Activated CD4-positive, alpha-beta T cell treated with anti-CD3 and anti-CD28 coated beads, Interleukin-2, amount 50 U/mL, for 1 hour (primary cell): ENCODE measurements at regions not wholly inside any gene's neighbourhood (a gene's known extent, or its start where the extent isn't known, plus 50 kb on each side); places are given as distances from the start of the nearest gene placed in this dataset.

Source experiments
- DNase-seq: peaks from one replicate; pipeline ENCODE4 v3.0.0-alpha.2; 2020

DNA sequence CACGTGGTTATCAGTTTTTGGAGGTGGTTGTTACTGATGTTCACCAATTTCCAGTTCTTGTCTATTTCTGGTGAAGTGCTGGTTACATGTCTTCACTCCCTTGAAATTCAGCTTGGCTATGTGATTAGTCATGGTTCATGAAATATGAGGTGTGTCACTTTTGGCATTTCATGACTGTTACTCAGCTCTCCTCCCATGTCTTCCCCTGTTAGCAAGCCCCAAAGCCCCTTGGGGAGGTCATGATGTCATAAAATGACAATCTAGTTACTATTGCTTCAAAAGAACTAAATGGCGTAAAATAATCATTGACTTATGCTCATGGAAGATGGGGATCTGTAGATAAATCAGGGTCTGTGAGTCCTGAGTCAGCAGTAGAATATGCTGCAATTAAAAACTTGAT lies 425.1 kb downstream of the SETD4 start:
- DNase-seq, result no peak

DNA sequence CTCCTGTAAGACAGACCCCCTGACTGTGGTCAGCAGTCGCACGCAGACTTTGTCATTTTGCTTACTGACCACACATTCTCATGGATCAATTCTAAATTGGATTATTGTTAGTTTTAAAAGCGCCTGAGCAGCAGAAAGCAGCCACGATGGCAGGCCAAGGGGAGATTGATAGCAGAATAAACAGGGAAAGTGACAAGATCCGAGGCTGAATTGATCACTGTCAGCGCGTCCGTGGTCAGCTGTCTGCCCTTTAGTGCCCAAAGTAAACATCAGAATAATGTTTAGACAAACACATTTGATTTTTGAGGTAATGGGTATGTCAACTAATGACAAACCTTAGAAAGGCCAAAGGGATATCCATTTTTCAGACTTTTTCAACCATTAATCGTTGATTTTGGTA lies 426.8 kb downstream of the SETD4 start:
- DNase-seq, result no peak

GRCh38 chr21:35632711-35633110 lies 427.6 kb downstream of the SETD4 start:
- no peak for DNase-seq

DNA sequence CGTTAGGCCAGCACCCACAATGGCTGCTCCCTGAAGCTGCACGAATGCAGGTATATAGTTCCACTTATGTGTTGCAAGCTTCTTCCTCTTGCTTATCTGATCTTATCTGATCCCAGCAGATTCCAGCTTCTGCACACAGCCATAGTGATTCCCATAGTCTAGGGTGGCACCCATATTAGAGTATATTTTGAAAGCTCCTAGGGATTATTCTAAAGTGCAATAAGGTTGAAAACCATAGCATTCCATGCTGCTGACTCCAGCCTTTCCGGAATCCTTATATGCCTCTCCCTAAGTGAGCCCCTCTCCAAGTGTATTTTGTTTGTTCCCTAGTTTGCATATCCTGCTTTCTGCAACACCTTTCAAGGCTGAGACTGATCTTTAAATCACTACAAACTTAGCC lies 432.0 kb downstream of the SETD4 start:
- no peak for DNase-seq

GRCh38 chr21:35627462-35627861 lies 432.9 kb downstream of the SETD4 start:
- no peak for DNase-seq

DNA sequence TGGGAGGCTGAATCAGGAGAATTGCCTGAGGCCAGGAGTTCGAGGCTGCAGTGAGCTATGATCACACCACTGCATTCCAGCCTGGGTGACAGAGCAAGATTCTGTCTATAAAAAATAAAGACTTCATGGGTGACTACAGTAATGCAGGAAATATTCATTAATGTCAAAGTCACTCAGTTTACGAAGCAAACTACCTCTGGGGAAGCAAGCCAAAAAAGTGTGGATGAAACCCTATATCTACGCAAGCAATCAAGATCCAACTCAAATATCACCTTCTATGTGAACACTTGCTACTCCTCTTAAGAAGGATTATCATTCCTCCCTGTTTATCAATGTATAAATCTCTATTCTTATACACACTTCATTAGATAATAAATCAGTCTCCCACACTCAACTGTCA lies 434.8 kb downstream of the SETD4 start:
- no peak for DNase-seq

GRCh38 chr21:35624901-35625300 lies 435.4 kb downstream of the SETD4 start:
- no peak for DNase-seq

- DNase-seq, result no peak
Measured at GRCh38 chr21:35622612-35623011, 437.7 kb downstream of the SETD4 start.

GRCh38 chr21:35619184-35619583 lies 441.1 kb downstream of the SETD4 start:
- no peak for DNase-seq

- DNase-seq, result no peak
Measured at GRCh38 chr21:35617491-35617890, 442.8 kb downstream of the SETD4 start.

DNA sequence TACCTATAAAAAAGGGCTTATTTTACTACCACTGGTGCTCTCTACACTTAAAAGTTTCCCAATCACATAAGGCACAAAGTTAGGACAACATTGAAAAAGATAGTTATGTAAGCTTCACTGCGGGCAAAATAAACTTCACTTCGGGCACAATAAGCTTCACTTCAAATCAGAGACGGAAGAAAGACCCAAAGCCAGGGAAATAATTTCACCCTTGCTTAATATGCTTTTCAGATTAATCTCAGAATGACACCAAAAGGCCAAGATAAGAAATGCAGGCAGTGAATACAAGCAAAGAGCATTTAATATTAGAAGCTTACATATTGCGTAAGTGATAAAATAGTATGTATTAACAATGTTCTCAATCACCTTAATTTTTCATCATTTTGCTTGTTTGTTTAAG lies 444.2 kb downstream of the SETD4 start:
- DNase-seq, result no peak

DNA sequence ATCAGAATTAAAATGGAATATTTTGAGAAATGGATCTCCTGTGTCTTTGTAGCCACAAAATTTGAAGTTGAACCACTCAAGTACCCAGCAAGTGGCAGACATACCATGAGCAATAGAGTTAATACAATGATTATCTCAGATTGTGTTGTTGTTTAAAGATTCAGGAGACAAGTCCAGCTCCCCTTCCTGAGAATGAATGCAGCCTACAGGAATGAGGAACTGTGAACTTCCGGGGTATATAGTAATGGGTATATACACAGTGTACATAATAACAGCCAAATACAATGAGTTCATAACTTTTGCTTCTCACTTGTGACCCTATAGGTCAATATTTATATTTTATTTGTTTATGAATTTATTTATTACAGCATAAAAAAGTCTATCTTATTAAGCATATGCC lies 445.0 kb downstream of the SETD4 start:
- DNase-seq, result no peak

- no peak for DNase-seq
Measured at GRCh38 chr21:35614396-35614921, 445.9 kb downstream of the SETD4 start.

GRCh38 chr21:35611708-35612132 lies 448.6 kb downstream of the SETD4 start:
- no peak for DNase-seq

DNA sequence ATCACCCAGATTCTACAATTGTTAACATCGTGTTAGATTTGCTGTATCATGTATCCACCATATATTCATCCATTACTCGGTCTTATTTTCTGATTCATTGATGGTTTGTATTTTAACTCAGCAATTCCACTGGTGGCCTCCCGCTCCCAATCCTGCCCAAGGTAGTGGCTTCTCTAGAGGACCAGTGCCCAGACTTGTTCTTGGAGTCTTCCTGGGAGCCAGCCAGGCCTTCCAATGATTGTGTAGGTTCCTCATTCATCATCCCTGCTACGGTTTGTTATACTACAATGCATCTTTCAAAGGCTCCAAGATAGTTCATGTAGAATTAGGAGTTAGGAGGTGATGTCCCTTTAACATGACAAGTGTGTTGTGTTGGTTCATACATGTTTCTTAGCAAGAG lies 451.1 kb downstream of the SETD4 start:
- DNase-seq, result no peak

GRCh38 chr21:35607406-35607805 lies 452.9 kb downstream of the SETD4 start:
- DNase-seq, result no peak

DNA sequence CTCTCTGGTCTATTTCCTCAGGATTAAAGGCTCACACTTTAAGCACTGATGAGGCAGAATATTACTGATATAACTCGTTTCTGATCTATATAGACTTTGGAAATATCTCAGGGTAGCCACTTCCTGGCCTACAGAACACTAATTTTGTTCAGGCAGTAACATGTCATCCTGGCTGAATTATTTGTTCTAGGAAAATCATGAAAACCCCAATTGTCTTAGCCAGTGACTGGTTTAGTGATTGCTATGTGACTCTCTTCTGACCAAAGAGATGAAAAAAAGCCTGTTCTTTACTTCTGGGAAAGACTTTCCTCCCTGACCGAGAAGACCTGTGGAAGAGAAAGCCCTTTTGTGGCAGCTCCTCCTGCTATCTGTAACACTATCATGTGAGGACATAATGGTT lies 453.7 kb downstream of the SETD4 start:
- no peak for DNase-seq

DNA sequence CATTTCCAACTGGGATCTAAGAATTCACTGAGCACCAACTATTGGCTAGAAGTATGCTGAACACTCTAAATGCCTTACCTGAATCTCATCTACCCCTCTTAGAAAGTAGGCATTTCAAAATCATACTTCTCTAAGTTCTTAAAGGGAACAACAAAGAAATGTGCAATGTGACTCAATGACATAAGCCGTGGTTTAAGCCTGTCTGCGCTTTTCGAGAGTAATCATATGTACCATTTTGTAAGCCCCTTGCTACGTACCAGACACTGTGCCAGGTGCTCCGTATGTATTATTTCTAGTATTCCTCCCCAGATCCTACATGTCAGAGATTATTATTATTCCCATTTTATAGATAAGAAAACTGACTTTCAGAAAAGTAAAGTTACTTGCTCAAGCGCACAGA lies 454.2 kb downstream of the SETD4 start:
- DNase-seq, result no peak

DNA sequence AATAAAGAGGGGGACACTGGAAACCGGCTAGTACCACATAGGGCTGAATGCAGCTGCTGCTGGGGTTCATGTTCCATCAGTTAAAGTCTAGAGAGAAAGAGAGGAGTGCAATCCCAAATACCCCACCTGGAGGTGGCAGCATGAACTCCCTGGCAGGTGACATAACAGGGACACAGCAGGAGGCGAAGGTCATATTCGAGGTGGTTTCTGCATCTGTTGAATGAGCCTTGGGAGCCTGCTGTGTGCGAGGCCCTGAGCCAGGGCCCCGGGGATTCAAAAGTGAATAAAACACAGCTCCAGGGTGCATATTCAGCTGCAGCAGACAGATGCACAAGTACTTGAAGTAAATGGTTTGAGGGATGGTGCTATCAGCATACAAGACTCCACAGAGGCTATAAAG lies 456.8 kb downstream of the SETD4 start:
- DNase-seq, result no peak

GRCh38 chr21:35602811-35603362 lies 457.4 kb downstream of the SETD4 start:
- no peak for DNase-seq

DNA sequence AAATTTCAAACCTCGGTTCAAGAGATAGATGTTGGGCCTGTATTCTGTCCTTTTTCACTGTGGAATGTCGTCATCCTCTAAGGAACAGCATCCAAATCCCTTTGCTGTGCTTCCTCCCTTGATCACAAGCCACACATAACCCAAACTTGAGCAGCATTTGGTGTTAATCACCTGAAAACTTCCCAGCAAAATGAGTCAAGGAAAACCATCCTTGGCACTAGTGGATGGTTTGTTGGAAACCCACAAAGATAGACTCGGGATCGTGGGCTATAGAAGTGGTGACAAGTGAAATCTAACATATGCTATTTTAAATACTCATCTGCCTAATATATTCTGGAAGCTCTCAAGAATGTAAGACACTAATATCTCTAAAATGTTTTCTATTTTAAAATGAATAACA lies 459.1 kb downstream of the SETD4 start:
- DNase-seq, result no peak

GRCh38 chr21:35599164-35599563 lies 461.2 kb downstream of the SETD4 start:
- no peak for DNase-seq

GRCh38 chr21:35597750-35598339 lies 462.5 kb downstream of the SETD4 start:
- no peak for DNase-seq

DNA sequence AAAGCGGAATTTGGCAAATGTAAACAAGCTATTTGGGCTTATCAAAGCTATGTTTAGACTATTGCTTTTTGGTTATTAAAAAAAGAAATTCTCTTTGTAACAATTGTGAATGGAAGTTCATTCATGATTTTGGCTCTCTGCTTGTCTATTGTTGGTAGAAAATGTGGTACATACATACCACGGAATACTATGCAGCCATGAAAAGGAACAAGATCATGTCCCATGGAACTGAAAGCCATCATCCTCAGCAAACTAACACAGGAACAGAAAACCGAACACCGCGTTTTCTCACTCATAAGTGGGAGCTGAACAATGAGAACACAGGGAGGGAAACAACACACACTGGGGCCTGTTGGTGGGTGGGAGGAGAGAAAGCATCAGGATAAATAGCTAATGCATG lies 465.4 kb downstream of the SETD4 start:
- DNase-seq, result no peak

DNA sequence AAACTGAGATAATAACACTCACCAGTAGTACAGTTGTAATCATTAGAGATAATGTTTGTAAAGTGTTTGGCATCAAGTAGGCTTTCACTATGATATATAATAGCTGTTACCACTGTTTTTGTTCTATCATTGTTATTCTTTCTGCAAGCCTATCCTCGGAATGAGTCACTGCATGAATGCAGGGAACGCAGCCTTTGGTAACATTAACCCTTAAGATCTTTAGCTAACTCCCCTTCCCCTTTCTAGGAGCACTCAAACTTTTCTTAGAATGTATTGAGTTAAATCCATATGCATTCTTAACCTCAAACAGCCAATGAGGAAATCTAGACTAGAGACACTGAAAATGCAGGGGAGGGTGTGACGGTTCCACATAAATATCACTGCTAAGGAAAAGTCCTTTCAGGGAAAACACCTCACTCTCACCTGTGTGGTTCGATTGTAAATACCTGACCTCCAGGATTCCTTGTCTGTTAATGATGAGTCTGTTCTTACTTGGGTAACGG lies 467.3 kb downstream of the SETD4 start:
- DNase-seq, result no peak
